ENCODE measurements at regions not wholly inside any gene's neighbourhood (a gene's known extent, or its start where the extent isn't known, plus 50 kb on each side); places are given as distances from the start of the nearest gene placed in this dataset.

DNA sequence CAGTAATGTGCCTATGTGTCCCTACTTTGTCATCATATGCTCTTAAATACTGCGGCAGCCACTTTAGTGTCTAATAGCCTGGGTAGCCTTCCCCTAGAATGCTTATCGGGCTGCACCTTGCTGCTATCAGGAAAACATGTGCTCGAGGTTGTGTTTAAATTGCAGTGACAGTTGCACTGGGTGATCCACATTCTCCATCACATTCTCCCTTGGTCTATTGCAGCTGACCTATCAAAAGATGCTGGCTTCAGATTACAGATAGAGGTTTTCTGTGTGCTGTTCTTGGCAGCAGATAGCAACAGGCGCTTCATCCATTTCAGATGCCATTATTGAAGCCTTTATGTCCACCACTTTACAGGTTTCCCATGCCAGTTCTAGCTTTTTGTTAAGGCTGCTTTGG lies 130.1 kb upstream of the MDFIC start:
- Histone ChIP-seq H3K27ac (ENCODE audit: extremely low read depth, low read depth, low read length) (no peak overlapping the region), H3K9me3 (ENCODE audit: control insufficient read depth, insufficient read depth, low read depth, low read length) (no peaks in the 10 kb centered on the region), H3K4me3 (ENCODE audit: low read depth, low read length) (no peak overlapping the region), H3K4me1 (ENCODE audit: control insufficient read depth, insufficient read depth, low read length) (no peaks in the 10 kb centered on the region), H3K36me3 (ENCODE audit: control insufficient read depth in 2 of 2, insufficient read depth in 1 of 2, low read length in 2 of 2) (no peaks in the 10 kb centered on the region)
- no peak for TF ChIP-seq SCRT2 (tag by site-specific recombination; IDR thresholded peaks at IDR 0.05)
- no peak for TF ChIP-seq ZNF121 (tag by site-specific recombination; IDR thresholded peaks at IDR 0.05)
- no peak for TF ChIP-seq ZNF341 (tag by site-specific recombination; IDR thresholded peaks at IDR 0.05; ENCODE audit: low read depth)
- TF ChIP-seq, protein P1, sequence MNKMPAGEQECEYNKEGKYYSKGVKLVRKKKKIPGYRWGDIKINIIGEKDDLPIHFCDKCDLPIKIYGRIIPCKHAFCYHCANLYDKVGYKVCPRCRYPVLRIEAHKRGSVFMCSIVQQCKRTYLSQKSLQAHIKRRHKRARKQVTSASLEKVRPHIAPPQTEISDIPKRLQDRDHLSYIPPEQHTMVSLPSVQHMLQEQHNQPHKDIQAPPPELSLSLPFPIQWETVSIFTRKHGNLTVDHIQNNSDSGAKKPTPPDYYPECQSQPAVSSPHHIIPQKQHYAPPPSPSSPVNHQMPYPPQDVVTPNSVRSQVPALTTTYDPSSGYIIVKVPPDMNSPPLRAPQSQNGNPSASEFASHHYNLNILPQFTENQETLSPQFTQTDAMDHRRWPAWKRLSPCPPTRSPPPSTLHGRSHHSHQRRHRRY (tag by site-specific recombination; IDR thresholded peaks at IDR 0.05), result no peak
- no peak for TF ChIP-seq KLF16 (tag by site-specific recombination; IDR thresholded peaks at IDR 0.05)
- no peak for TF ChIP-seq ZNF670 (tag by site-specific recombination; IDR thresholded peaks at IDR 0.05; ENCODE audit: low read depth)
- TF ChIP-seq, protein P2, sequence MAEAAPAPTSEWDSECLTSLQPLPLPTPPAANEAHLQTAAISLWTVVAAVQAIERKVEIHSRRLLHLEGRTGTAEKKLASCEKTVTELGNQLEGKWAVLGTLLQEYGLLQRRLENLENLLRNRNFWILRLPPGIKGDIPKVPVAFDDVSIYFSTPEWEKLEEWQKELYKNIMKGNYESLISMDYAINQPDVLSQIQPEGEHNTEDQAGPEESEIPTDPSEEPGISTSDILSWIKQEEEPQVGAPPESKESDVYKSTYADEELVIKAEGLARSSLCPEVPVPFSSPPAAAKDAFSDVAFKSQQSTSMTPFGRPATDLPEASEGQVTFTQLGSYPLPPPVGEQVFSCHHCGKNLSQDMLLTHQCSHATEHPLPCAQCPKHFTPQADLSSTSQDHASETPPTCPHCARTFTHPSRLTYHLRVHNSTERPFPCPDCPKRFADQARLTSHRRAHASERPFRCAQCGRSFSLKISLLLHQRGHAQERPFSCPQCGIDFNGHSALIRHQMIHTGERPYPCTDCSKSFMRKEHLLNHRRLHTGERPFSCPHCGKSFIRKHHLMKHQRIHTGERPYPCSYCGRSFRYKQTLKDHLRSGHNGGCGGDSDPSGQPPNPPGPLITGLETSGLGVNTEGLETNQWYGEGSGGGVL (tag by site-specific recombination; IDR thresholded peaks at IDR 0.05), result no peak
- TF ChIP-seq ZNF548 (tag by site-specific recombination; IDR thresholded peaks at IDR 0.05), result no peak
- TF ChIP-seq SETDB1 (IDR thresholded peaks at IDR 0.05; ENCODE audit: insufficient read length, low read length), result no peak
- TF ChIP-seq, protein P3, sequence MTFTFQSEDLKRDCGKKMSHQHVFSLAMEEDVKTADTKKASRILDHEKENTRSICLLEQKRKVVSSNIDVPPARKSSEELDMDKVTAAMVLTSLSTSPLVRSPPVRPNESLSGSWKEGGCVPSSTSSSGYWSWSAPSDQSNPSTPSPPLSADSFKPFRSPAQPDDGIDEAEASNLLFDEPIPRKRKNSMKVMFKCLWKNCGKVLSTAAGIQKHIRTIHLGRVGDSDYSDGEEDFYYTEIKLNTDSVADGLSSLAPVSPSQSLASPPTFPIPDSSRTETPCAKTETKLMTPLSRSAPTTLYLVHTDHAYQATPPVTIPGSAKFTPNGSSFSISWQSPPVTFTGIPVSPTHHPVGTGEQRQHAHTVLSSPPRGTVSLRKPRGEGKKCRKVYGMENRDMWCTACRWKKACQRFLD (tag by site-specific recombination; IDR thresholded peaks at IDR 0.05), result no peak
- ChIA-PET CTCF (no interaction called here), POLR2A (no interaction called here)

DNA sequence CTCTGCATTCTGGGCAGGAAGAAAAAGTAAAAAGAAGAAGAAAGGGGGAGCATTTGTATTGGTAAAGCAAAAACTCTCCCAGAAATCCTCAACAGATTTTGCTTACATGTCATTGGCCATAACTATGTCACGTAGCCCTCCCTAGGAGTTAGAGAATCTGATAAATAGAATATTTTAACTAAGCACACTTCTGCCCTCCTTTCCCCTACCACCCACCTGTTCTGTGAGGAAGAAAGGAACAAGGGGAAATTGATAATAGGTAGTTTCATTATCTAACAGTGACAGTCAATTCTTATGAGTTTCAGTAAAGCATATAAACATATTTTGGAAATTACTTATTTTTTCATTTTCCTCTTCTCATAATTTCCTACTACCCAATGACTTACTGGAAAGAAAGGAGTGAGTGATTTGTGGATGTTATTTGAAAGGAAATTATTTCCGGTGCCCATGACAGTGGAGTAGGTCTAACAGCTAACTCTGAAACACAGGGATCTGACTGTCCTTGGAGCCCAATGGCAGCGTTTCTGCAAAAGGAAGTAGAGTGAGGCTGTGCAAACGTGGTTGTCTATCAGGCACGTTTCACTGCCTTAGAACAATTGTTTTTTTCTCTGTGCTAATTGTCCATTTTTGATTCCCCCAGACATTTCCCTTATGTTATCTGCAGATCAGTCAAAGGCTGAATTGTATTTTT lies 128.6 kb upstream of the MDFIC start:
- Histone ChIP-seq H3K4me3 (ENCODE audit: low read depth, low read length) (no peak overlapping the region), H3K9me3 (ENCODE audit: control insufficient read depth, insufficient read depth, low read depth, low read length) (no peaks in the 10 kb centered on the region), H3K4me1 (ENCODE audit: control insufficient read depth, insufficient read depth, low read length) (no peaks in the 10 kb centered on the region), H3K36me3 (ENCODE audit: control insufficient read depth in 2 of 2, insufficient read depth in 1 of 2, low read length in 2 of 2) (no peaks in the 10 kb centered on the region), H3K27ac (ENCODE audit: extremely low read depth, low read depth, low read length) (no peak overlapping the region)
- POLR2A ChIA-PET, result no interaction called here
- TF ChIP-seq ZNF341 (tag by site-specific recombination; IDR thresholded peaks at IDR 0.05; ENCODE audit: low read depth) (no peak), ZNF19 (tag by site-specific recombination; IDR thresholded peaks at IDR 0.05; ENCODE audit: low read depth) (no peak), ZNF214 (tag by site-specific recombination; IDR thresholded peaks at IDR 0.05; ENCODE audit: borderline replicate concordance) (no peak), YY2 (tag by site-specific recombination; IDR thresholded peaks at IDR 0.05) (no peak), ZNF394 (tag by site-specific recombination; IDR thresholded peaks at IDR 0.05; ENCODE audit: borderline replicate concordance) (no peak), ZNF473 (tag by site-specific recombination; IDR thresholded peaks at IDR 0.05) (no peak), ZNF830 (tag by site-specific recombination; IDR thresholded peaks at IDR 0.05; ENCODE audit: low read depth) (no peak), ZNF16 (tag by site-specific recombination; IDR thresholded peaks at IDR 0.05; ENCODE audit: low read depth) (no peak)
- CTCF ChIA-PET, result no interaction called here

DNA sequence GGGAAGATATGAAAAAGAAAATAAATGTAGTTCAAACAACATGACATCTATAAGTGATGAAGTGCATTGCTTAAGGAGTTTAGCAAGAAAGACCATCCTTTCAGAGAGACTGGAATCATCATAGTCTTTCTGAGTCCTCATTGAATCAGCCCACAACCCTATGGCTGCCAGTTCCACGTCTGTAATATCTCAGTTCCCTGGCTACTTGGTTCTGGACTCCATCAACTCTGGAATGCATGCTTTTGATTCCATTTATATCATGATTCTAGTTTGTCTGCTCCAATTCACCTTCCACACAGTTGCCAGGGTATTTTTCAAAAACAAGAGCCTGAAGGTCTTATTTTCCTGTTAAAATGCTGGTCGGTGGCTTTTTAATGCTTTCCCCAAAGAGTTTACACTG lies 126.4 kb upstream of the MDFIC start:
- ChIA-PET POLR2A (no interaction called here), CTCF (no interaction called here)
- TF ChIP-seq SP7 (tag by site-specific recombination; IDR thresholded peaks at IDR 0.05) (no peak), ZXDB (tag by site-specific recombination; IDR thresholded peaks at IDR 0.05) (no peak), ZFHX2 (tag by site-specific recombination; conservative IDR thresholded peaks at IDR 0.05) (no peak), SETDB1 (IDR thresholded peaks at IDR 0.05; ENCODE audit: insufficient read length, low read length) (no peak), ZNF664 (tag by site-specific recombination; IDR thresholded peaks at IDR 0.05) (no peak), ZBTB7A (tag by site-specific recombination; IDR thresholded peaks at IDR 0.05; ENCODE audit: low read depth) (no peak), KLF7 (tag by site-specific recombination; IDR thresholded peaks at IDR 0.05; ENCODE audit: borderline replicate concordance) (no peak), ZNF132 (tag by site-specific recombination; IDR thresholded peaks at IDR 0.05; ENCODE audit: borderline replicate concordance) (no peak)
- TF ChIP-seq, protein P4, sequence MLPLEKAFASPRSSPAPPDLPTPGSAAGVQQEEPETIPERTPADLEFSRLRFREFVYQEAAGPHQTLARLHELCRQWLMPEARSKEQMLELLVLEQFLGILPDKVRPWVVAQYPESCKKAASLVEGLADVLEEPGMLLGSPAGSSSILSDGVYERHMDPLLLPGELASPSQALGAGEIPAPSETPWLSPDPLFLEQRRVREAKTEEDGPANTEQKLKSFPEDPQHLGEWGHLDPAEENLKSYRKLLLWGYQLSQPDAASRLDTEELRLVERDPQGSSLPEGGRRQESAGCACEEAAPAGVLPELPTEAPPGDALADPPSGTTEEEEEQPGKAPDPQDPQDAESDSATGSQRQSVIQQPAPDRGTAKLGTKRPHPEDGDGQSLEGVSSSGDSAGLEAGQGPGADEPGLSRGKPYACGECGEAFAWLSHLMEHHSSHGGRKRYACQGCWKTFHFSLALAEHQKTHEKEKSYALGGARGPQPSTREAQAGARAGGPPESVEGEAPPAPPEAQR (tag by site-specific recombination; IDR thresholded peaks at IDR 0.05), result no peak
- TF ChIP-seq, protein P5, sequence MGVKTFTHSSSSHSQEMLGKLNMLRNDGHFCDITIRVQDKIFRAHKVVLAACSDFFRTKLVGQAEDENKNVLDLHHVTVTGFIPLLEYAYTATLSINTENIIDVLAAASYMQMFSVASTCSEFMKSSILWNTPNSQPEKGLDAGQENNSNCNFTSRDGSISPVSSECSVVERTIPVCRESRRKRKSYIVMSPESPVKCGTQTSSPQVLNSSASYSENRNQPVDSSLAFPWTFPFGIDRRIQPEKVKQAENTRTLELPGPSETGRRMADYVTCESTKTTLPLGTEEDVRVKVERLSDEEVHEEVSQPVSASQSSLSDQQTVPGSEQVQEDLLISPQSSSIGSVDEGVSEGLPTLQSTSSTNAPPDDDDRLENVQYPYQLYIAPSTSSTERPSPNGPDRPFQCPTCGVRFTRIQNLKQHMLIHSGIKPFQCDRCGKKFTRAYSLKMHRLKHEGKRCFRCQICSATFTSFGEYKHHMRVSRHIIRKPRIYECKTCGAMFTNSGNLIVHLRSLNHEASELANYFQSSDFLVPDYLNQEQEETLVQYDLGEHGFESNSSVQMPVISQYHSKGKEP (tag by site-specific recombination; IDR thresholded peaks at IDR 0.05), result no peak

More for the DNA sequence above, 126.4 kb upstream of the MDFIC start:
- H3K36me3 ChIP-seq (ENCODE audit: control insufficient read depth in 2 of 2, insufficient read depth in 1 of 2, low read length in 2 of 2), result no peaks in the 10 kb centered on the region
- no peaks in the 10 kb centered on the region for H3K4me1 ChIP-seq (ENCODE audit: control insufficient read depth, insufficient read depth, low read length)
- H3K4me3 ChIP-seq (ENCODE audit: low read depth, low read length), result no peak overlapping the region
- H3K27ac ChIP-seq (ENCODE audit: extremely low read depth, low read depth, low read length), result no peak overlapping the region
- no peaks in the 10 kb centered on the region for H3K9me3 ChIP-seq (ENCODE audit: control insufficient read depth, insufficient read depth, low read depth, low read length)

All from HEK293 (cell line).